Thymus (tissue), 11 donors: ENCODE measurements at regions not wholly inside any gene's neighbourhood (a gene's known extent, or its start where the extent isn't known, plus 50 kb on each side); places are given as distances from the start of the nearest gene placed in this dataset.

ENCODE experiments used
- DNase-seq, 9 donors: peaks; one replicate each; pipeline ENCODE4 v3.0.0-alpha.2; 2013; ENCODE audit warnings: low spot score in 9 of 9, low read depth in 6 of 9, missing footprints in 1 of 9
- H3K27ac ChIP-seq, 2 donors: one replicate each; pipeline ENCODE4 v1.5.1; 2013; ENCODE audit warnings: control low read depth in 1 of 2, low read depth in 1 of 2, low read length in 1 of 2, mild to moderate bottlenecking in 1 of 2, moderate library complexity in 1 of 2
- H3K27me3 ChIP-seq, 2 donors: one replicate each; pipeline ENCODE4 v1.5.1; 2013; ENCODE audit warnings: low read length in 1 of 2; ENCODE audit not compliant: control insufficient read depth in 2 of 2, insufficient read depth in 1 of 2
- H3K36me3 ChIP-seq, 2 donors: one replicate each; pipeline ENCODE4 v1.5.1; 2013; ENCODE audit warnings: low read length in 1 of 2, mild to moderate bottlenecking in 1 of 2, moderate library complexity in 1 of 2; ENCODE audit not compliant: control insufficient read depth in 2 of 2, insufficient read depth in 2 of 2
- H3K4me1 ChIP-seq, 2 donors: one replicate each; pipeline ENCODE4 v1.5.1; 2013; ENCODE audit warnings: low read length in 2 of 2; ENCODE audit not compliant: control insufficient read depth in 2 of 2, insufficient read depth in 2 of 2
- H3K4me3 ChIP-seq, 2 donors: one replicate each; pipeline ENCODE4 v1.5.1; 2013; ENCODE audit warnings: low read length in 2 of 2, control low read depth in 1 of 2, mild to moderate bottlenecking in 1 of 2
- H3K9me3 ChIP-seq, 2 donors: one replicate each; pipeline ENCODE4 v1.5.1; 2013; ENCODE audit warnings: low read length in 1 of 2, mild to moderate bottlenecking in 1 of 2; ENCODE audit not compliant: control insufficient read depth in 2 of 2, insufficient read depth in 1 of 2
- WGBS: extraction: QIAGEN DNeasy Blood & Tissue Kit; methylation state at CpG from one replicate; pipeline ENCODE4 v1.1.7; 2013; 5-methylcytosine and 5-hydroxymethylcytosine counted together
- donor health status: healthy.

GRCh38 chr2:240235811-240236210, 95.4 kb upstream of the OTOS start:
- no peak overlapping the region for H3K27ac ChIP-seq

GRCh38 chr2:240236217-240237111, 96.0 kb upstream of the OTOS start:
- Histone ChIP-seq H3K4me1 (no peaks in the 10 kb centered on the region), H3K27me3 (peaks cover 0 to 12% of the 10 kb centered on the region in 2 donors), H3K36me3 (no peaks in the 10 kb centered on the region), H3K9me3 (no peaks in the 10 kb centered on the region), H3K4me3 (no peak overlapping the region), H3K27ac (no peak overlapping the region)
- 61% methylated on average over 12 of the region's 12 CpGs for WGBS
- DNase-seq = no peak

More at GRCh38 chr2:240235811-240236210, 95.4 kb upstream of the OTOS start:
- Histone ChIP-seq H3K9me3 (no peaks in the 10 kb centered on the region), H3K4me3 (no peak overlapping the region), H3K27me3 (peaks cover 0 to 12% of the 10 kb centered on the region in 2 donors), H3K36me3 (no peaks in the 10 kb centered on the region), H3K4me1 (no peaks in the 10 kb centered on the region)
- WGBS = 95% methylated on average over 8 of the region's 8 CpGs
- DNase-seq = no peak

- 88% methylated on average over 11 of the region's 11 CpGs for WGBS
- H3K36me3 ChIP-seq = no peaks in the 10 kb centered on the region
- H3K27me3 ChIP-seq = peaks cover 0 to 8% of the 10 kb centered on the region in 2 donors
- H3K27ac ChIP-seq = no peak overlapping the region
- H3K9me3 ChIP-seq = no peaks in the 10 kb centered on the region
- no peak overlapping the region for H3K4me3 ChIP-seq
- H3K4me1 ChIP-seq = no peaks in the 10 kb centered on the region
- no peak for DNase-seq
Measured at GRCh38 chr2:240237609-240238174, 97.2 kb upstream of the OTOS start.

- no peak overlapping the region for H3K27ac ChIP-seq
- 92% methylated on average over 1 of the region's 1 CpG for whole genome bisulfite sequencing
- no peaks in the 10 kb centered on the region for H3K4me1 ChIP-seq
- H3K36me3 ChIP-seq = no peaks in the 10 kb centered on the region
- no peak overlapping the region for H3K4me3 ChIP-seq
- no peak for DNase-seq
- H3K27me3 ChIP-seq = peaks cover 0 to 3% of the 10 kb centered on the region in 2 donors
- H3K9me3 ChIP-seq = no peaks in the 10 kb centered on the region
Measured at GRCh38 chr2:240238201-240238600, 97.7 kb upstream of the OTOS start.

GRCh38 chr2:240238786-240239185, 98.3 kb upstream of the OTOS start:
- peaks cover 0 to 3% of the 10 kb centered on the region in 2 donors for H3K27me3 ChIP-seq
- H3K36me3 ChIP-seq = no peaks in the 10 kb centered on the region
- no peak overlapping the region for H3K4me3 ChIP-seq
- H3K9me3 ChIP-seq = no peaks in the 10 kb centered on the region
- no peak overlapping the region for H3K27ac ChIP-seq
- WGBS = 95% methylated on average over 1 of the region's 1 CpG
- H3K4me1 ChIP-seq = no peaks in the 10 kb centered on the region
- no peak for DNase-seq

GRCh38 chr2:240239325-240239724, 98.9 kb upstream of the OTOS start:
- Histone ChIP-seq H3K4me3 (no peak overlapping the region), H3K36me3 (no peaks in the 10 kb centered on the region), H3K9me3 (no peaks in the 10 kb centered on the region), H3K27ac (no peak overlapping the region), H3K4me1 (no peaks in the 10 kb centered on the region), H3K27me3 (no peaks in the 10 kb centered on the region)
- DNase-seq = no peak
- 89% methylated on average over 1 of the region's 1 CpG for WGBS

- DNase-seq = no peak
- Histone ChIP-seq H3K4me3 (no peak overlapping the region), H3K27ac (no peak overlapping the region), H3K9me3 (no peaks in the 10 kb centered on the region), H3K36me3 (no peaks in the 10 kb centered on the region), H3K27me3 (no peaks in the 10 kb centered on the region), H3K4me1 (no peaks in the 10 kb centered on the region)
- WGBS = 98% methylated on average over 2 of the region's 2 CpGs
Measured at GRCh38 chr2:240240017-240240734, 99.7 kb upstream of the OTOS start.

- Histone ChIP-seq H3K4me3 (no peak overlapping the region), H3K9me3 (no peaks in the 10 kb centered on the region), H3K27ac (no peak overlapping the region), H3K36me3 (no peaks in the 10 kb centered on the region), H3K27me3 (no peaks in the 10 kb centered on the region), H3K4me1 (no peaks in the 10 kb centered on the region)
- no peak for DNase-seq
- WGBS = 90% methylated on average over 1 of the region's 1 CpG
Measured at GRCh38 chr2:240240781-240241180, 100.3 kb upstream of the OTOS start.

- no peak overlapping the region for H3K27ac ChIP-seq
- H3K9me3 ChIP-seq = no peaks in the 10 kb centered on the region
- no peak overlapping the region for H3K4me3 ChIP-seq
- 94% methylated on average over 2 of the region's 2 CpGs for WGBS
- no peaks in the 10 kb centered on the region for H3K27me3 ChIP-seq
- H3K36me3 ChIP-seq = no peaks in the 10 kb centered on the region
- H3K4me1 ChIP-seq = no peaks in the 10 kb centered on the region
- no peak for DNase-seq
Measured at GRCh38 chr2:240241572-240241971, 101.1 kb upstream of the OTOS start.
